OCI-LY7 (cell line): ENCODE measurements at regions not wholly inside any gene's neighbourhood (a gene's known extent, or its start where the extent isn't known, plus 50 kb on each side); places are given as distances from the start of the nearest gene placed in this dataset.

ENCODE experiments used
- BruUV-seq: library from RNA; stranded (reverse); fragments of 400-500 nt; replicated peaks from 2 replicates; lab custom pipeline; 2021; lab: Mats Ljungman, UMichigan
- CTCF ChIA-PET: fragments of 300-600 bp; sonication (Branson Sonifier 250); formaldehyde crosslinking; loops from one replicate; lab custom pipeline; 2022; ENCODE audit warnings: antibody characterized with exemption; ENCODE audit not compliant: unreplicated experiment; lab: Charles Lee
- POLR2A ChIA-PET: fragments of 300-600 bp; sonication (Branson Sonifier 250); formaldehyde crosslinking; loops from one replicate; lab custom pipeline; 2022; ENCODE audit warnings: antibody characterized with exemption; lab: Charles Lee
- DNase-seq: peaks from one replicate; pipeline ENCODE4 v3.0.0-alpha.2; 2015; ENCODE audit warnings: low spot score
- H2AFZ ChIP-seq: fragments of 200-600 bp; sonication (generic), shearing (Covaris generic); 2 replicates; pipeline ENCODE4 v1.6.1; 2014; ENCODE audit warnings: mild to moderate bottlenecking, antibody characterized with exemption, low read length, moderate library complexity
- H3K27ac ChIP-seq: fragments of 200-600 bp; sonication (generic); 2 replicates; pipeline ENCODE4 v1.5.1; 2014; ENCODE audit warnings: mixed run types, low read depth, mild to moderate bottlenecking, moderate library complexity, low read length, inconsistent platforms; ENCODE audit not compliant: poor library complexity, severe bottlenecking
- H3K36me3 ChIP-seq: fragments of 200-600 bp; sonication (generic); 2 replicates; pipeline ENCODE4 v1.6.1; 2014; ENCODE audit warnings: mild to moderate bottlenecking, antibody characterized with exemption, low read length, moderate library complexity, mixed read lengths; ENCODE audit not compliant: insufficient read depth
- H3K4me1 ChIP-seq: fragments of 200-600 bp; sonication (generic); 2 replicates; pipeline ENCODE4 v1.5.1; 2014; ENCODE audit warnings: mild to moderate bottlenecking, low read length; ENCODE audit not compliant: insufficient read depth, poor library complexity, severe bottlenecking
- H3K4me2 ChIP-seq: fragments of 200-600 bp; sonication (generic); 2 replicates; pipeline ENCODE4 v1.6.1; 2014; ENCODE audit warnings: mild to moderate bottlenecking, low read length
- H3K4me3 ChIP-seq: fragments of 200-600 bp; sonication (generic); 2 replicates; pipeline ENCODE4 v1.5.1; 2014; ENCODE audit warnings: mild to moderate bottlenecking, low read depth, low read length; ENCODE audit not compliant: poor library complexity, severe bottlenecking
- H3K79me2 ChIP-seq: fragments of 200-600 bp; sonication (generic); 2 replicates; pipeline ENCODE4 v1.6.1; 2016; ENCODE audit warnings: low read depth, mild to moderate bottlenecking, low read length, moderate library complexity, mixed read lengths; ENCODE audit not compliant: insufficient read depth
- H3K9me2 ChIP-seq: fragments of 200-600 bp; sonication (generic); 2 replicates; pipeline ENCODE4 v1.6.1; 2016; ENCODE audit warnings: mild to moderate bottlenecking, low read length, mixed read lengths; ENCODE audit not compliant: insufficient read depth
- H3K9me3 ChIP-seq: fragments of 200-600 bp; sonication (generic); 2 replicates; pipeline ENCODE4 v1.6.1; 2014; ENCODE audit warnings: mild to moderate bottlenecking, mixed run types, low read length, mixed read lengths
- H4K20me1 ChIP-seq: fragments of 200-600 bp; sonication (generic); 2 replicates; pipeline ENCODE4 v1.6.1; 2014; ENCODE audit warnings: mild to moderate bottlenecking, antibody characterized with exemption, low read length, moderate library complexity, mixed read lengths; ENCODE audit not compliant: insufficient read depth
- EZH2phosphoT487 ChIP-seq: fragments of 200-600 bp; sonication (generic); IDR thresholded peaks from 2 replicates; pipeline ENCODE4 v1.6.1; 2018; ENCODE audit warnings: low read depth, borderline replicate concordance, mild to moderate bottlenecking, mixed run types, antibody characterized with exemption, low read length, moderate library complexity, mixed read lengths
- intact Hi-C: fragments of 100-400 bp; cut with micrococcal nuclease; formaldehyde crosslinking; loops from one replicate; pipeline ENCODE4 v1.10.0; 2022; ENCODE audit not compliant: unreplicated experiment
- TF ChIP-seq, protein P1 (sequence below): fragments of 200-600 bp; sonication (generic); conservative IDR thresholded peaks from 2 replicates; pipeline ENCODE4 v1.5.1; 2014; ENCODE audit warnings: mild to moderate bottlenecking, antibody characterized with exemption, low read length, moderate library complexity, mixed read lengths

DNA sequence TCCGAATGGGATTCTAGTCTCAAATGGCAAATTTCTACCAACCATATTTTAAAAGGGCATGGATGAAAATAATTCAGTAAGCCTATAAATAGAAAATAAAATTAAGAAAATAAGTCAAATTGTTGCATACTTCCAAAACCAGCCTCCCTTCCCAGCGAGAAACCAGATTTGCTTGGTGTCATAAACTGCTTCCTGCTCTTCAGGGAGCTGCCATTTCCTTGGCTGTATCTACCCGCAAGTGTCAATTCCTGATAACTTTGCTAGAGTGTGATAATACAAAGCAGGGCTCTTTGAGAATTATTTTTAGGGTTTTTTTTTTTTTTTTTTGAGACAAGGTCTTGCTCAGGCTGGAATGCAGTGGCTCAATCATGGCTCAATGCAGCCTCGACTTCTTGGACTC is 62.3 kb downstream of the S1PR1 start:
- no peak overlapping the region for H3K4me2 ChIP-seq

DNA sequence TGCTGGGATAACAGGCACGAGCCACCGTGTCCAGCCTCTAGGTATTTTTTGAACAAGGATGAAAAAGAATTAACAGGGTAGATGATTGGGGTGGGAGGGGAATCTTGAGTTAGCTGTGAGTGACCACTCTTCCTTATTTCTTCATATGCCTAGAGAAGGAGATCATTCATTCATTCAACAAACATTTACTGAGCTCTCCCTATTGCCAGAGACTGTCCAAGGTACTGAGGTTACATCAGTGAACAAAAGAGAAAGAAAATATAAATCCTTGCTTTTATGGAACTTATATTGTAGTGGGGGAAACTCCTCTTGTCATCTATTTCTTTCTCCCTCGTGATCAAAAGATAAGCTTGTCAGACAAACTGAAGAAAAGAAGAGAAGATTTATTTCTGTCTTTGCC is 62.9 kb downstream of the S1PR1 start:
- CTCF ChIA-PET: no interaction called here

More for the DNA sequence above, 62.3 kb downstream of the S1PR1 start:
- BruUV-seq: no TSS peak
- Histone ChIP-seq H3K4me3 (no peak overlapping the region), H3K9me2 (no peaks in the 10 kb centered on the region), H3K36me3 (no peaks in the 10 kb centered on the region), H2AFZ (no peak overlapping the region), H4K20me1 (no peaks in the 10 kb centered on the region), H3K27ac (no peak overlapping the region), H3K9me3 (no peaks in the 10 kb centered on the region), H3K4me1 (no peaks in the 10 kb centered on the region), H3K79me2 (no peaks in the 10 kb centered on the region)
- ChIA-PET CTCF (no interaction called here), POLR2A (no interaction called here)
- intact Hi-C loops: no loop called here
- TF ChIP-seq EZH2phosphoT487: no peak
- TF ChIP-seq, protein P1, sequence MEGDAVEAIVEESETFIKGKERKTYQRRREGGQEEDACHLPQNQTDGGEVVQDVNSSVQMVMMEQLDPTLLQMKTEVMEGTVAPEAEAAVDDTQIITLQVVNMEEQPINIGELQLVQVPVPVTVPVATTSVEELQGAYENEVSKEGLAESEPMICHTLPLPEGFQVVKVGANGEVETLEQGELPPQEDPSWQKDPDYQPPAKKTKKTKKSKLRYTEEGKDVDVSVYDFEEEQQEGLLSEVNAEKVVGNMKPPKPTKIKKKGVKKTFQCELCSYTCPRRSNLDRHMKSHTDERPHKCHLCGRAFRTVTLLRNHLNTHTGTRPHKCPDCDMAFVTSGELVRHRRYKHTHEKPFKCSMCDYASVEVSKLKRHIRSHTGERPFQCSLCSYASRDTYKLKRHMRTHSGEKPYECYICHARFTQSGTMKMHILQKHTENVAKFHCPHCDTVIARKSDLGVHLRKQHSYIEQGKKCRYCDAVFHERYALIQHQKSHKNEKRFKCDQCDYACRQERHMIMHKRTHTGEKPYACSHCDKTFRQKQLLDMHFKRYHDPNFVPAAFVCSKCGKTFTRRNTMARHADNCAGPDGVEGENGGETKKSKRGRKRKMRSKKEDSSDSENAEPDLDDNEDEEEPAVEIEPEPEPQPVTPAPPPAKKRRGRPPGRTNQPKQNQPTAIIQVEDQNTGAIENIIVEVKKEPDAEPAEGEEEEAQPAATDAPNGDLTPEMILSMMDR: no peak
- DNase-seq: no peak

DNA sequence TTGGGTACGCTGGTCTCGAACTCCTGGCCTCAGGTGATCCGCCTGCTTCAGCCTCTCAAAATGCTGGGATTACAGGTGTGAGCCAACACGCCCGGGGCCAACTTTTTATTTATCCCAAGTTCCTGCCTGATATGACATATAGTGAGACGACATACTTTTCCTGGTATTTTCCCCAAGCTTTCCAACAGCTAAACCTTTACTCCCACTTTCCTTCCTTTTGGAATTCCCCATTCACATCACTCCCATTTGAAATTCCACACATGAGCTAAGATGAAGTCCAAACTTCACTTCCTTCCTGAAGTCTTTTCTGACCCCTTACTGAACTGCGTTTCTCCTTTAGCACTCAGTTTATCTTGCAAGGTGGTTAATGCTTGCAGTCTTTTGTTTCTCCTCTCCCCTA is 64.1 kb downstream of the S1PR1 start:
- Histone ChIP-seq H3K27ac (no peak overlapping the region), H2AFZ (no peak overlapping the region), H3K79me2 (no peaks in the 10 kb centered on the region), H3K4me1 (no peaks in the 10 kb centered on the region), H3K4me3 (no peak overlapping the region), H3K9me3 (no peaks in the 10 kb centered on the region), H3K36me3 (no peaks in the 10 kb centered on the region), H4K20me1 (no peaks in the 10 kb centered on the region), H3K4me2 (no peak overlapping the region), H3K9me2 (no peaks in the 10 kb centered on the region)
- POLR2A ChIA-PET: interaction anchor here (0.8 to 1.6 kb wide), 3 partner anchors 9 to 47 kb away, joined by 3 to 5 read pairs (median 3); no protein-coding TSS in a partner anchor
- CTCF ChIA-PET: no interaction called here
- TF ChIP-seq, protein P1: no peak
- no peak for TF ChIP-seq EZH2phosphoT487
- DNase-seq: no peak
- no TSS peak for BruUV-seq
- intact Hi-C loops: no loop called here

More for the DNA sequence above, 62.9 kb downstream of the S1PR1 start:
- intact Hi-C loops: no loop called here
- no peak for DNase-seq
- Histone ChIP-seq H3K36me3 (no peaks in the 10 kb centered on the region), H2AFZ (no peak overlapping the region), H3K9me2 (no peaks in the 10 kb centered on the region), H3K4me3 (no peak overlapping the region), H4K20me1 (no peaks in the 10 kb centered on the region), H3K27ac (no peak overlapping the region), H3K79me2 (no peaks in the 10 kb centered on the region), H3K9me3 (no peaks in the 10 kb centered on the region), H3K4me2 (no peak overlapping the region), H3K4me1 (no peaks in the 10 kb centered on the region)
- BruUV-seq: no TSS peak
- POLR2A ChIA-PET: interaction anchor here (1.6 kb wide), 2 partner anchors 10 to 11 kb away, joined by 3 to 5 read pairs; no protein-coding TSS in a partner anchor
- no peak for TF ChIP-seq EZH2phosphoT487
- TF ChIP-seq, protein P1: no peak
